ENCODE measurements at regions not wholly inside any gene's neighbourhood (a gene's known extent, or its start where the extent isn't known, plus 50 kb on each side); places are given as distances from the start of the nearest gene placed in this dataset.

- intact Hi-C loops (cut with micrococcal nuclease; ENCODE audit: unreplicated experiment): no loop called here
- DNase-seq (ENCODE audit: low read depth, low spot score) (no peak), ATAC-seq (no peak)
- no TSS peak for BruUV-seq (replicated peaks)
- H3K27me3 ChIP-seq (ENCODE audit: control insufficient read depth, insufficient read depth, low read length): no peaks in the 10 kb centered on the region
- POLR2A ChIA-PET: no interaction called here
- H3K4me3 ChIP-seq (ENCODE audit: low read depth in 2 of 2, low read length in 2 of 2): no peak overlapping the region
- H3K27ac ChIP-seq (ENCODE audit: low read length): no peak overlapping the region
- no peak for TF ChIP-seq REST (IDR thresholded peaks at IDR 0.05; ENCODE audit: insufficient read depth in 1 of 2, low read depth in 2 of 2, low read length in 1 of 2)
- TF ChIP-seq POLR2AphosphoS5 (IDR thresholded peaks at IDR 0.05; ENCODE audit: low read depth, low read length): no peak
- no peak for TF ChIP-seq TCF7L2 (IDR thresholded peaks at IDR 0.05; ENCODE audit: low read depth, low read length)
- no peak for TF ChIP-seq CTCF (IDR thresholded peaks at IDR 0.05)
- no peak for TF ChIP-seq SIN3A (IDR thresholded peaks at IDR 0.05; ENCODE audit: borderline replicate concordance, insufficient read depth, low read depth, low read length)
- CTCF ChIA-PET: no interaction called here
- H3K9me3 ChIP-seq (ENCODE audit: control insufficient read depth, insufficient read depth, low read depth, low read length): no peaks in the 10 kb centered on the region
- in situ Hi-C loops (cut with HindIII; ENCODE audit: low pct_unique_long_range_greater_than_20kb, low sequenced_read_pairs): no loop called here
- H3K36me3 ChIP-seq (ENCODE audit: control insufficient read depth, insufficient read depth, low read length): no peaks in the 10 kb centered on the region
- no peaks in the 10 kb centered on the region for H3K4me1 ChIP-seq (ENCODE audit: control insufficient read depth, insufficient read depth, low read length)
Measured at GRCh38 chr5:98500811-98501210, 272.7 kb upstream of the RGMB start.

GRCh38 chr5:98503616-98504015 is 269.8 kb upstream of the RGMB start:
- no peaks in the 10 kb centered on the region for H3K9me3 ChIP-seq (ENCODE audit: control insufficient read depth, insufficient read depth, low read depth, low read length)
- ATAC-seq (no peak), DNase-seq (ENCODE audit: low read depth, low spot score) (no peak)
- H3K27ac ChIP-seq (ENCODE audit: low read length): no peak overlapping the region
- H3K4me1 ChIP-seq (ENCODE audit: control insufficient read depth, insufficient read depth, low read length): no peaks in the 10 kb centered on the region
- H3K27me3 ChIP-seq (ENCODE audit: control insufficient read depth, insufficient read depth, low read length): no peaks in the 10 kb centered on the region
- TF ChIP-seq SIN3A (IDR thresholded peaks at IDR 0.05; ENCODE audit: borderline replicate concordance, insufficient read depth, low read depth, low read length) (no peak), POLR2AphosphoS5 (IDR thresholded peaks at IDR 0.05; ENCODE audit: low read depth, low read length) (no peak), CTCF (IDR thresholded peaks at IDR 0.05) (no peak), TCF7L2 (IDR thresholded peaks at IDR 0.05; ENCODE audit: low read depth, low read length) (no peak), REST (IDR thresholded peaks at IDR 0.05; ENCODE audit: insufficient read depth in 1 of 2, low read depth in 2 of 2, low read length in 1 of 2) (no peak)
- H3K4me3 ChIP-seq (ENCODE audit: low read depth in 2 of 2, low read length in 2 of 2): no peak overlapping the region
- POLR2A ChIA-PET: no interaction called here
- BruUV-seq (replicated peaks): no TSS peak
- CTCF ChIA-PET: no interaction called here
- intact Hi-C loops (cut with micrococcal nuclease; ENCODE audit: unreplicated experiment): no loop called here
- H3K36me3 ChIP-seq (ENCODE audit: control insufficient read depth, insufficient read depth, low read length): no peaks in the 10 kb centered on the region
- in situ Hi-C loops (cut with HindIII; ENCODE audit: low pct_unique_long_range_greater_than_20kb, low sequenced_read_pairs): no loop called here
